LNCAP (cell line): ENCODE measurements at regions not wholly inside any gene's neighbourhood (a gene's known extent, or its start where the extent isn't known, plus 50 kb on each side); places are given as distances from the start of the nearest gene placed in this dataset.

ENCODE experiments used
- TF ChIP-seq, protein P1 (sequence below): fragments of 450-650 bp; IDR thresholded peaks from 2 replicates; pipeline ENCODE4 v1.5.1; 2017; ENCODE audit warnings: mild to moderate bottlenecking

DNA sequence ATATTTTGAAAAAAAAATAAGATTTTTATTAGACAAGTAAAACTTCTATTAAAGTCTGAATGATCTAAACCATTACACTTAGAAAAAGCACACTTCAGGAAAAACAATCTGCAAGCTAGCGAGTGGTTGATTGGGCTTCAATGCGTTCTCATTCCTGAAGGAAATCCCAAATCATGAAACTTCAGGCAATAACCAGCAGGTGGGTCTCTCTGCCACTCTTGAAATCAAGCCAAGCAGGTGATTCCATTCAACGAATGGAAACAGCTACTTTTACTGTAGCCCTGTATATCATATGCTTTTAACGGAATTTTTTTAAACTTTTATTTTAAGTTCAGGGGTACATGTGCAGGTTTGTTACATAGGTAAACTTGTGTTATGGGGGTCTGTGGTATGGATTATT is 234.5 kb upstream of the TRPM3 start:
- TF ChIP-seq, protein P1, sequence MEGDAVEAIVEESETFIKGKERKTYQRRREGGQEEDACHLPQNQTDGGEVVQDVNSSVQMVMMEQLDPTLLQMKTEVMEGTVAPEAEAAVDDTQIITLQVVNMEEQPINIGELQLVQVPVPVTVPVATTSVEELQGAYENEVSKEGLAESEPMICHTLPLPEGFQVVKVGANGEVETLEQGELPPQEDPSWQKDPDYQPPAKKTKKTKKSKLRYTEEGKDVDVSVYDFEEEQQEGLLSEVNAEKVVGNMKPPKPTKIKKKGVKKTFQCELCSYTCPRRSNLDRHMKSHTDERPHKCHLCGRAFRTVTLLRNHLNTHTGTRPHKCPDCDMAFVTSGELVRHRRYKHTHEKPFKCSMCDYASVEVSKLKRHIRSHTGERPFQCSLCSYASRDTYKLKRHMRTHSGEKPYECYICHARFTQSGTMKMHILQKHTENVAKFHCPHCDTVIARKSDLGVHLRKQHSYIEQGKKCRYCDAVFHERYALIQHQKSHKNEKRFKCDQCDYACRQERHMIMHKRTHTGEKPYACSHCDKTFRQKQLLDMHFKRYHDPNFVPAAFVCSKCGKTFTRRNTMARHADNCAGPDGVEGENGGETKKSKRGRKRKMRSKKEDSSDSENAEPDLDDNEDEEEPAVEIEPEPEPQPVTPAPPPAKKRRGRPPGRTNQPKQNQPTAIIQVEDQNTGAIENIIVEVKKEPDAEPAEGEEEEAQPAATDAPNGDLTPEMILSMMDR = no peak

- TF ChIP-seq, protein P1 = no peak
These were observed 232.3 kb upstream of the TRPM3 start for GRCh38 chr9:71353720-71354119.

- TF ChIP-seq, protein P1 = no peak
These were observed 231.4 kb upstream of the TRPM3 start for GRCh38 chr9:71352837-71353236.

DNA sequence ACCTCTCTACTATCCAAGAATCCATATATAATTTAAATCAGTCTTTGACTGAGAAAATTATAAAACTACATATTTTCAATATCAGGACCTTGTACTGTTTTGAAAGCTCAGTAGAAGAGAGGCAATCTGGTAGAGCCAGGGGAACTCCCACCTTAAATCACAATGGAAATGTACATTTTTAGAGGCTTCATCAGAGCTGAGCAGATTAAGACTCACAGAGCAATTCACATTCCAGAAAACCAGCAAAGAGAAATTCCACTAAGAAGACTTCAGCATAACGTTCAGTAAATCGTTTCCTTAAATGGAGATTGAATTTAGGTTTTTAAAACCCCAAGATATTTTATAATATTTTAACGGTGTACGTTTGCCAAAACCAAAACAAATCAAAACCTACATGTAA is 227.8 kb upstream of the TRPM3 start:
- TF ChIP-seq, protein P1 = no peak

GRCh38 chr9:71333321-71333720 is 211.9 kb upstream of the TRPM3 start:
- TF ChIP-seq, protein P1 = no peak

- TF ChIP-seq, protein P1 = no peak
These were observed 210.2 kb upstream of the TRPM3 start for GRCh38 chr9:71331603-71332002.

DNA sequence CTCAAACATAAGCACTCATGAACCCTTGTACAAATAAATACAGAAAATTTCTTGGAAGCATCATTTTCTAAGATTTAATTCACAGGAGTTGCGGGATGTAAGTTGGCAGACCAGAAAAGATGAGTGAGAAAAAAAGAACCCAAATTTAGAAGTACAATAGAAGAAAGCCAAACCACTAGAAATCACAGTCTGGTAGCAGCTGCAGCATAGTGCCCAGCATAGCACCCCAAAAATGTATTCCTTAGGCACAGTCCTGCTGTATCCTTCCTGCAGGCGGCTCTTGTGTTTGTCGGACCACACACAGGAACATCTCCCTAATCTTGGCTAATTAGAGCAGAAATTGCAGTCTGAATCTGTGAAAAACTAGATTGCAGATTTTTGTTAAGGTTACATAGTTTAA is 208.5 kb upstream of the TRPM3 start:
- TF ChIP-seq, protein P1 = no peak

DNA sequence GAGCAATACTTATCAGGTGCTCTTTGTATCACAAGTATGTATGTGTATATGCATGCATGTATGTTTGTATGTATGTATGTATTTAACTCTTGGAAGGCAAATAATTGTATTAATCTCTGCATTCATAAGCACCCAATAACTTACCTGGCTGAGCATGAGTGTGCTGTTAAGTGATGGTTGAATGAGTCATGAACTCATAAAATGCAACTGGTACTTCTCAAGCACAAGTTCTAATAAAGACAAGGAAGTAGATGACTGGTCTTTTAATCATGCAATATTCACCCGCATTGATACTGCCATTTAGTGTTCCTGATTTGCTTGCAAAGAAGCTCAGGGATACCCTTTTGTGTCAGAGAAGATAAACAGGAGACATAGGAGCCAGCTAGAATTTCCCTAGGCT is 204.9 kb upstream of the TRPM3 start:
- TF ChIP-seq, protein P1 = no peak
